ENCODE measurements at regions not wholly inside any gene's neighbourhood (a gene's known extent, or its start where the extent isn't known, plus 50 kb on each side); places are given as distances from the start of the nearest gene placed in this dataset.

DNA sequence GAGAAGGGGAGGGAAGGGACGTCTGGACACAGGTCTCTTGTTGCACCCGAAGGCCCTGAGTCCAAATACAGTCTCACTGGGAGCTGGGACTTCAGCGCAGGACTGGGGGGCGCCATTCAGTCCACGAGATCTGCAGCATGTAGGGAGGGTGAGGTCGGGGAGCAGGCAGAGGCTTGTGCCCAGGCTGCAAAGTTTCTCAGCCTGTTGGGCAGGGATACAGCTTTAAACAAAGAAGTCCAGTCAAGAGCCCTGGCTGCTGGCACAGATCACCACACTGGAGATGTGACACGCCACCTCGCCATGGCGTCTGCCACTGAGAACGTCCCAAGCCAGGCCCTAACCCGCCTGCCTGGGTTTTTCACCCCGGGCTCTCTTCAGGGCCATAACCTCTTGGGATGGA, 256.6 kb downstream of the DLL1 start:
- no peaks in the 10 kb centered on the region for H3K36me3 ChIP-seq (ENCODE audit: control insufficient read depth, insufficient read depth, low read length)
- no peak for FAIRE-seq
- no peak overlapping the region for H3K4me3 ChIP-seq (ENCODE audit: low read depth, low read length)
- TF ChIP-seq, protein P1, sequence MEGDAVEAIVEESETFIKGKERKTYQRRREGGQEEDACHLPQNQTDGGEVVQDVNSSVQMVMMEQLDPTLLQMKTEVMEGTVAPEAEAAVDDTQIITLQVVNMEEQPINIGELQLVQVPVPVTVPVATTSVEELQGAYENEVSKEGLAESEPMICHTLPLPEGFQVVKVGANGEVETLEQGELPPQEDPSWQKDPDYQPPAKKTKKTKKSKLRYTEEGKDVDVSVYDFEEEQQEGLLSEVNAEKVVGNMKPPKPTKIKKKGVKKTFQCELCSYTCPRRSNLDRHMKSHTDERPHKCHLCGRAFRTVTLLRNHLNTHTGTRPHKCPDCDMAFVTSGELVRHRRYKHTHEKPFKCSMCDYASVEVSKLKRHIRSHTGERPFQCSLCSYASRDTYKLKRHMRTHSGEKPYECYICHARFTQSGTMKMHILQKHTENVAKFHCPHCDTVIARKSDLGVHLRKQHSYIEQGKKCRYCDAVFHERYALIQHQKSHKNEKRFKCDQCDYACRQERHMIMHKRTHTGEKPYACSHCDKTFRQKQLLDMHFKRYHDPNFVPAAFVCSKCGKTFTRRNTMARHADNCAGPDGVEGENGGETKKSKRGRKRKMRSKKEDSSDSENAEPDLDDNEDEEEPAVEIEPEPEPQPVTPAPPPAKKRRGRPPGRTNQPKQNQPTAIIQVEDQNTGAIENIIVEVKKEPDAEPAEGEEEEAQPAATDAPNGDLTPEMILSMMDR (IDR thresholded peaks at IDR 0.05; ENCODE audit: insufficient read depth, low read length, severe bottlenecking): no peak
- H3K27me3 ChIP-seq (ENCODE audit: control insufficient read depth, insufficient read depth, low read length): peaks cover 2% of the 10 kb centered on the region
- DNase-seq (ENCODE audit: low read depth): no peak

DNA sequence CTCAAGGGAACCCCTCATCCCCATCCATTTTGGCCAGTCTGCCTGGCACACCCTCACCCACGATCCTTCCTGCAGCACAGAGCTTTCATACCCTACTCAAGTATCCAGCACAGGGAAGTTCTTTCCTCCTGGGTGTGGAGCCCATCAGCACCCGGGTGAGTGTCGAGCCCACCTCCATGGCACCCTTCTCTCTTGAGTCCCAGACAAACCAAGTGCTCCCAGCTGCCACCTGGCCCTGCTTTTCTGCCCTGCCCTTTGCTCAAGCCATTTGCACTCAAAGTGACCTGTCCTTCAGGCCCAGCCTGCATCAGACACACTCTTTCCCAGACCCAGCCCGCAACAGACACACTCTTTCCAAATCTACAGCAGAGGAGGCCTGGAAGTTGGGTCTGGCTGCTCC, 257.2 kb downstream of the DLL1 start:
- TF ChIP-seq, protein P1 (IDR thresholded peaks at IDR 0.05; ENCODE audit: insufficient read depth, low read length, severe bottlenecking): no peak
- no peak for FAIRE-seq
- Histone ChIP-seq H3K36me3 (ENCODE audit: control insufficient read depth, insufficient read depth, low read length) (no peaks in the 10 kb centered on the region), H3K27me3 (ENCODE audit: control insufficient read depth, insufficient read depth, low read length) (peaks cover 3% of the 10 kb centered on the region), H3K4me3 (ENCODE audit: low read depth, low read length) (no peak overlapping the region)
- no peak for DNase-seq (ENCODE audit: low read depth)

DNA sequence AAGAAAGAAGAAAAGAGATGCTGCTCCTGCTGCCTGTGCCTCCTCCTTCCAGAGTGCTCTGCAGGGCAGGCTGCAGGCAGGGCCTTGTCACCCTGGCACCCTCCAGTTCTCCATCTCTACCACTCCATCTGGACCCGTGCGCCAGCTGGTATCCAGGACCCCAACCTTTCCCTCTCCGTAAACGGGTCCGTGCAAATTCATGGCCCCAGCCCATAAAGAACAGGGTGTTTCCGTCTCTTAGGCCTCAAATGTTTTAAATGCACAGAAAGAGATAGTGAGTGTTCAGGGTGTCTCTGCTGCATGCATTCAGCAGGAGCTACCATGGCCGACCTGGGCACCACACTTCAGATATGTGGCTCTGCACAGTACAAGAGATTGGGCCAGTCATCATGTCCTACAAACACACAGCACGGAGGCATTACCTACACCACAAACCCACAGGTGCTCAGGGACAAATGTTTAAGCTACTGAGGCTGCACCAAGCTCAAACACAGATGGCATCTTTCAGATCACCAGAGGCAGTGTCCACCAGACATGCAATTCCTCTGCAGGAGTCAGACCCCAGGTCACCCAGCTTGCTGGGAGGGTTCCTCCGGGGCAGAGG, 258.1 kb downstream of the DLL1 start:
- no peaks in the 10 kb centered on the region for H3K36me3 ChIP-seq (ENCODE audit: control insufficient read depth, insufficient read depth, low read length)
- TF ChIP-seq, protein P1 (IDR thresholded peaks at IDR 0.05; ENCODE audit: insufficient read depth, low read length, severe bottlenecking): no peak
- DNase-seq (ENCODE audit: low read depth): no peak
- H3K27me3 ChIP-seq (ENCODE audit: control insufficient read depth, insufficient read depth, low read length): peaks cover 4% of the 10 kb centered on the region
- H3K4me3 ChIP-seq (ENCODE audit: low read depth, low read length): no peak overlapping the region
- no peak for FAIRE-seq

DNA sequence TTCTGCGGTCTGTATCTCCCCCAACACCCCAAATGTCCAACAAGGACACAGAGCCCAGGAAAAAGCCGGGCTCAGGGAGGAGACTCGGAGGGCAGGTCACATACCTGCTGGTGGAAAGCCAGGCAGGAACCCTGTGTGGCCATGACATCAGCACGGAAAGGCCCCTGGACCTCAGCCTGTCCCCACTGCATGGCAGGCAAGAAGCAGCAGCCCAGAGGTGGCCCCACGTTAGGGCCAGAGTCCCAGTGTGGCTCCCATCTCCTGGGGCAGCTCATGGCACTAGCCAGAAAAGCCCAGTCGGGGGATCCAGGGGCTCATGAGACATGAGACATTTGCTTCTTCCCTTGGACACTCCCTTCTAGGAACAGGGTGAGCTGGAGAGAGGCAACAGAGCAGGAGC, 258.7 kb downstream of the DLL1 start:
- TF ChIP-seq, protein P1 (IDR thresholded peaks at IDR 0.05; ENCODE audit: insufficient read depth, low read length, severe bottlenecking): no peak
- H3K27me3 ChIP-seq (ENCODE audit: control insufficient read depth, insufficient read depth, low read length): peaks cover 4% of the 10 kb centered on the region
- DNase-seq (ENCODE audit: low read depth) (no peak), FAIRE-seq (no peak)
- H3K36me3 ChIP-seq (ENCODE audit: control insufficient read depth, insufficient read depth, low read length): no peaks in the 10 kb centered on the region
- no peak overlapping the region for H3K4me3 ChIP-seq (ENCODE audit: low read depth, low read length)

DNA sequence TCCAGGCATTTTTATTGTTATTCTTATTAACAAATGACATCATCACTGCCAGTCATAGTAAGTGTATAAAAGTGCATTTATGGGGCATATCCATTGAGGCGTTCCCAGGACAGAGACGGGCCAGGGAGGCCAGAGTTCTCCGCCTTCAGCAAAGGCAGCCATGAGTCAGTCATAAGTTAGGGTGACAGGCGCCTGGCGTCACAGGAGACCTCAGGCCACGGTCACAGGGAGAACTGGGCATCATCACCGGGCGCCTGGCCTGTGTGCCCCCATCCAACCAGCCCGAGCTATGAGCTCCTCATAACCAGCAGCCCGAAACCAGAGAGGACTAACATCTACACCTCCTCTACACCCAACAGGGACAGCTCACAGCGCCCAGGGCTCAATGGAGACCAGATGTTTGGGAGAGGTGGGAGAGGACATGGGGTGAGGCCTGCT, 259.2 kb downstream of the DLL1 start:
- Histone ChIP-seq H3K36me3 (ENCODE audit: control insufficient read depth, insufficient read depth, low read length) (no peaks in the 10 kb centered on the region), H3K4me3 (ENCODE audit: low read depth, low read length) (no peak overlapping the region), H3K27me3 (ENCODE audit: control insufficient read depth, insufficient read depth, low read length) (peaks cover 4% of the 10 kb centered on the region)
- FAIRE-seq: no peak
- TF ChIP-seq, protein P1 (IDR thresholded peaks at IDR 0.05; ENCODE audit: insufficient read depth, low read length, severe bottlenecking): no peak
- DNase-seq (ENCODE audit: low read depth): no peak
